K562 (cell line): ENCODE measurements at regions not wholly inside any gene's neighbourhood (a gene's known extent, or its start where the extent isn't known, plus 50 kb on each side); places are given as distances from the start of the nearest gene placed in this dataset.

Experiments
- ATAC-seq: fragments of 200-7000 bp; cut with Tn5 transposase; 3 replicates; pipeline ENCODE4 v1.9.1; 2020; ENCODE audit warnings: moderate library complexity
- BruUV-seq: library from RNA; stranded (reverse); fragments of 400-500 nt; replicated peaks from 2 replicates; lab custom pipeline; 2021; lab: Mats Ljungman, UMichigan
- CTCF ChIA-PET: fragments of 300-600 bp; formaldehyde crosslinking; extraction: SDS; loops from one replicate; lab custom pipeline; 2021; ENCODE audit warnings: low intra/inter-chr PET ratio; lab: Yijun Ruan, JAX
- POLR2A ChIA-PET: fragments of 300-600, 350-650 bp; sonication (Branson Sonifier 250); formaldehyde crosslinking; extraction: SDS; loops from one replicate; lab custom pipeline; 2021; ENCODE audit warnings: antibody characterized with exemption, inconsistent platforms; lab: Yijun Ruan, JAX
- DNase-seq, 4 experiments: peaks; one replicate each; pipeline versions ENCODE4 v3.0.0 to v3.0.0-alpha.2; 2011 to 2018; ENCODE audit warnings: low spot score in 3 of 4, mixed read lengths in 3 of 4; ENCODE audit errors: extremely low read depth in 1 of 4
- FAIRE-seq: peaks from 2 replicates; lab custom pipeline; 2011; peaks lifted over from hg19 to GRCh38; lab: Jason Lieb, UNC
- H2AFZ ChIP-seq: 2 replicates; pipeline ENCODE4 v1.6.0; 2011; ENCODE audit warnings: low read depth, low read length, control low read depth, inconsistent platforms
- H3K27ac ChIP-seq: fragments of 200-600 bp; 3 replicates; pipeline ENCODE4 v1.8.0; 2011; ENCODE audit warnings: low read depth, mild to moderate bottlenecking, control low read depth, inconsistent platforms, low read length, moderate library complexity, mixed read lengths; ENCODE audit errors: extremely low read depth
- H3K27me3 ChIP-seq, 2 experiments: fragments of 300-600 bp in 1 of 2; 2 replicates in 1 of 2; 3 replicates in 1 of 2; pipeline versions ENCODE4 v1.6.0 to v1.8.0; 2011; ENCODE audit warnings: inconsistent platforms in 2 of 2, low read length in 2 of 2, mild to moderate bottlenecking in 1 of 2, mixed read lengths in 1 of 2, moderate library complexity in 1 of 2; ENCODE audit not compliant: control insufficient read depth in 2 of 2, insufficient read depth in 2 of 2
- H3K36me3 ChIP-seq: fragments of 300-600 bp; 3 replicates; pipeline ENCODE4 v1.8.0; 2011; ENCODE audit warnings: mild to moderate bottlenecking, low read length, inconsistent platforms; ENCODE audit not compliant: control insufficient read depth, insufficient read depth
- H3K4me1 ChIP-seq, 2 experiments: fragments of 200-600 bp in 1 of 2; replicated peaks in 1 of 2; 2 replicates in 1 of 2; 3 replicates in 1 of 2; pipeline versions ENCODE4 v1.5.1 to v1.8.0; 2011; ENCODE audit warnings: inconsistent platforms in 2 of 2, low read length in 2 of 2, mild to moderate bottlenecking in 1 of 2, mixed read lengths in 1 of 2, moderate library complexity in 1 of 2; ENCODE audit not compliant: control insufficient read depth in 2 of 2, insufficient read depth in 2 of 2
- H3K4me2 ChIP-seq: 2 replicates; pipeline ENCODE4 v1.6.1; 2011; ENCODE audit warnings: low read length, control low read depth, inconsistent platforms, mixed read lengths; ENCODE audit not compliant: insufficient read depth
- H3K4me3 ChIP-seq: fragments of 200-600 bp; sonication (generic), shearing (Covaris generic); 2 replicates; pipeline ENCODE4 v1.5.1; 2016; ENCODE audit warnings: control low read depth, inconsistent platforms
- H3K79me2 ChIP-seq: fragments of 200-600 bp; 3 replicates; pipeline ENCODE4 v1.8.0; 2011; ENCODE audit warnings: low read length, inconsistent platforms; ENCODE audit not compliant: control insufficient read depth, insufficient read depth
- H3K9ac ChIP-seq, 2 experiments: 2 replicates each; pipeline versions ENCODE4 v1.6.0 to v1.6.1; 2011; ENCODE audit warnings: low read depth in 2 of 2, low read length in 2 of 2, control low read depth in 1 of 2, inconsistent platforms in 1 of 2, mild to moderate bottlenecking in 1 of 2, mixed read lengths in 1 of 2; ENCODE audit not compliant: insufficient read depth in 1 of 2
- H3K9me1 ChIP-seq: one replicate; pipeline ENCODE4 v1.6.0; 2011; ENCODE audit warnings: inconsistent platforms, mild to moderate bottlenecking, low read length, moderate library complexity; ENCODE audit not compliant: control insufficient read depth, insufficient read depth
- H3K9me3 ChIP-seq: replicated peaks from 2 replicates; pipeline ENCODE4 v1.5.1; 2011; ENCODE audit warnings: low read depth, low read length, inconsistent platforms; ENCODE audit not compliant: control insufficient read depth, insufficient read depth
- H4K20me1 ChIP-seq: replicated peaks from 2 replicates; pipeline ENCODE4 v1.6.1; 2011; ENCODE audit warnings: low read length, inconsistent platforms, mixed read lengths; ENCODE audit not compliant: control insufficient read depth, insufficient read depth
- CBFA2T2 ChIP-seq: fragments of 450-650 bp; conservative IDR thresholded peaks from 2 replicates; pipeline ENCODE4 v1.6.1; 2017; ENCODE audit warnings: mild to moderate bottlenecking
- CBFA2T3 ChIP-seq: fragments of 450-650 bp; IDR thresholded peaks from 2 replicates; pipeline ENCODE4 v1.6.1; 2017
- CEBPB ChIP-seq: fragments of 450-650 bp; IDR thresholded peaks from 2 replicates; pipeline ENCODE4 v1.6.1; 2016; ENCODE audit warnings: missing genetic modification characterization, missing compliant biosample characterization
- CEBPG ChIP-seq, 3 experiments: fragments of 200-800 bp in 1 of 3; sonication (Bioruptor generic) in 1 of 3; sonication (generic) in 1 of 3; formaldehyde crosslinking in 1 of 3; IDR thresholded peaks in 2 of 3; conservative IDR thresholded peaks in 1 of 3; 2 replicates each; pipeline versions ENCODE4 v1.6.1 to v1.8.0; 2016 to 2022; ENCODE audit warnings: missing compliant biosample characterization in 2 of 3, missing genetic modification characterization in 2 of 3, mild to moderate bottlenecking in 1 of 3, missing genetic modification reagents in 1 of 3
- DIDO1 ChIP-seq: fragments of 450-650 bp; IDR thresholded peaks from 2 replicates; pipeline ENCODE4 v1.6.1; 2016; ENCODE audit warnings: low read depth, missing biosample characterization, missing genetic modification characterization
- GABPA ChIP-seq: fragments of 200-800 bp; sonication (Bioruptor generic); conservative IDR thresholded peaks from 2 replicates; pipeline ENCODE4 v1.6.1; 2016; ENCODE audit warnings: low read depth, missing genetic modification characterization, missing compliant biosample characterization
- HSF4 ChIP-seq: fragments of 250-450 bp; sonication (Bioruptor Pico); IDR thresholded peaks from 2 replicates; pipeline ENCODE4 v2.1.2; 2022; ENCODE audit warnings: mild to moderate bottlenecking, moderate library complexity, borderline replicate concordance
- NFYB ChIP-seq: IDR thresholded peaks from 2 replicates; pipeline ENCODE4 v1.6.1; 2011; ENCODE audit warnings: mild to moderate bottlenecking, moderate library complexity; ENCODE audit not compliant: insufficient read length; ENCODE audit errors: extremely low read depth
- TAL1 ChIP-seq: fragments of 450-650 bp; IDR thresholded peaks from 2 replicates; pipeline ENCODE4 v1.6.1; 2016; ENCODE audit warnings: mild to moderate bottlenecking
- TCF3 ChIP-seq: sonication (generic); formaldehyde crosslinking; IDR thresholded peaks from 2 replicates; pipeline ENCODE4 v1.4.0; 2020; ENCODE audit warnings: mild to moderate bottlenecking, missing genetic modification reagents
- TEAD4 ChIP-seq, 2 experiments: sonication (generic) in 1 of 2; formaldehyde crosslinking in 1 of 2; IDR thresholded peaks; 2 replicates each; pipeline versions ENCODE4 v1.6.1 to v1.8.0; 2012 to 2022; ENCODE audit warnings: borderline replicate concordance in 1 of 2, inconsistent platforms in 1 of 2, low read length in 1 of 2, mild to moderate bottlenecking in 1 of 2, missing genetic modification reagents in 1 of 2
- TRIM24 ChIP-seq, 2 experiments: fragments of 450-650 bp; IDR thresholded peaks; 2 replicates each; pipeline ENCODE4 v1.6.1; 2016
- ZNF589 ChIP-seq: fragments of 200-800 bp; sonication (Bioruptor generic); IDR thresholded peaks from 2 replicates; pipeline ENCODE4 v1.6.1; 2016; ENCODE audit warnings: low read depth, missing genetic modification characterization, missing compliant biosample characterization
- WGBS: fragments of 100-300 bp; shearing (Covaris generic); methylation state at CpG from one replicate; pipeline ENCODE4 v1.1.6; 2016; ENCODE audit warnings: low coverage, mixed read lengths; ENCODE audit not compliant: insufficient coverage; ENCODE audit errors: missing lambda C conversion rate; 5-methylcytosine and 5-hydroxymethylcytosine counted together
- in situ Hi-C: fragments of 300-500 bp; cut with MboI; formaldehyde crosslinking; loops from 4 replicates; pipeline ENCODE4 v1.15.0; 2018; ENCODE audit warnings: inconsistent platforms, mixed read lengths
- intact Hi-C: fragments of 100-400 bp; cut with micrococcal nuclease; formaldehyde crosslinking; loops from 2 replicates; pipeline ENCODE4 v1.14.2; 2022
- TF ChIP-seq, protein P1 (sequence below), 2 experiments: fragments of 450-650 bp in 1 of 2; sonication (generic) in 1 of 2; formaldehyde crosslinking in 1 of 2; IDR thresholded peaks in 1 of 2; conservative IDR thresholded peaks in 1 of 2; 2 replicates each; pipeline versions ENCODE4 v1.6.1 to v1.8.1; 2016 to 2023; ENCODE audit warnings: mild to moderate bottlenecking in 2 of 2, moderate library complexity in 2 of 2, inconsistent platforms in 1 of 2, missing genetic modification reagents in 1 of 2
- TF ChIP-seq, protein P2 (sequence below): fragments of 450-650 bp; IDR thresholded peaks from 2 replicates; pipeline ENCODE4 v1.6.1; 2016

DNA sequence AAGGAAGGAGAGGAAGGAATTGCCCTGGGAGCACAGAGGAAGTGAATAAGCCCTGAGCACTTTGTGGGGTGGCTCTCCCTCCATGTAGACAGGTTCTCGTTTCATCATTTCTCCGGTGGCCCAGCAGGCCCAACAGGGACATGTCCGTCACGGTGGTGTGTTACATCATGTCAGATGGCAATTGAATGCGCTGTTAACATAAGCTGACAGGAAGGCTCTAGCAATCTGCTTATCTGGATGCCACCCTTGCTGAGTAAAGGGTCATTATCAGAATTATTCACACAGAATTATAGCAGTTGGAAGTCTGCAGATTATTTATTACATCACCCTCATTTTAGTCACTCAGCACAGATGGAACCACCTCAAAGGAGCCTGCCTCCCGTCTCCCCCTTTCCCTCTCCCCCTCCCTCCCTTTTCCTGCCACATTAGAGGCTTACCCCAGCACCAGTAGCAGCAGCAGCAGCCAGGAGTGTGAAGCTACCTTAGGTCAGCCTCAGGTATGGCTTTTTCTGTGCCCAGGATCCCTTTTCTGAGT lies 124.3 kb upstream of the TRIM2 start:
- DNase-seq (no peak), ATAC-seq (no peak), FAIRE-seq (no peak)
- POLR2A ChIA-PET, result no interaction called here
- peaks cover under 1% of the 10 kb centered on the region; the same call in 1 of the 2 replicates for H4K20me1 ChIP-seq
- no TSS peak for BruUV-seq
- intact Hi-C loops, result loop anchor here (10.0 kb wide), 1 partner anchor 565 kb away; no protein-coding TSS in a partner anchor
- no peak overlapping the region for H2AFZ ChIP-seq
- no peaks in the 10 kb centered on the region for H3K79me2 ChIP-seq
- no peak overlapping the region for H3K9ac ChIP-seq
- in situ Hi-C loops, result no loop called here
- peaks cover 4 to 43% of the 10 kb centered on the region in 2 experiments for H3K27me3 ChIP-seq
- 1% methylated on average over 6 of the region's 6 CpGs for WGBS
- H3K27ac ChIP-seq, result no peak overlapping the region
- H3K4me2 ChIP-seq, result no peak overlapping the region
- CTCF ChIA-PET, result no interaction called here
- H3K4me3 ChIP-seq, result no peak overlapping the region
- H3K9me3 ChIP-seq, result no peaks in the 10 kb centered on the region
- no peaks in the 10 kb centered on the region for H3K9me1 ChIP-seq
- H3K36me3 ChIP-seq, result no peaks in the 10 kb centered on the region
- TF ChIP-seq TAL1, result peak; percentile 59
- no peak for TF ChIP-seq NFYB
- TF ChIP-seq, protein P1, sequence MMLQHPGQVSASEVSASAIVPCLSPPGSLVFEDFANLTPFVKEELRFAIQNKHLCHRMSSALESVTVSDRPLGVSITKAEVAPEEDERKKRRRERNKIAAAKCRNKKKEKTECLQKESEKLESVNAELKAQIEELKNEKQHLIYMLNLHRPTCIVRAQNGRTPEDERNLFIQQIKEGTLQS (IDR thresholded peaks at IDR 0.05), result peak; percentile 66
- TF ChIP-seq, protein P1 (CRISPR knock-in tag; conservative IDR thresholded peaks at IDR 0.05), result no peak
- TF ChIP-seq HSF4 (CRISPR knock-in tag), result no peak
- TF ChIP-seq TRIM24 (IDR thresholded peaks at IDR 0.05), result peak; percentile 52; a peak in 1 of 4 replicates
- 0 out of 2 replicates have a peak, but pooled peaks have one; percentile 26 for TF ChIP-seq ZNF589 (CRISPR knock-in tag)
- TF ChIP-seq, protein P2, sequence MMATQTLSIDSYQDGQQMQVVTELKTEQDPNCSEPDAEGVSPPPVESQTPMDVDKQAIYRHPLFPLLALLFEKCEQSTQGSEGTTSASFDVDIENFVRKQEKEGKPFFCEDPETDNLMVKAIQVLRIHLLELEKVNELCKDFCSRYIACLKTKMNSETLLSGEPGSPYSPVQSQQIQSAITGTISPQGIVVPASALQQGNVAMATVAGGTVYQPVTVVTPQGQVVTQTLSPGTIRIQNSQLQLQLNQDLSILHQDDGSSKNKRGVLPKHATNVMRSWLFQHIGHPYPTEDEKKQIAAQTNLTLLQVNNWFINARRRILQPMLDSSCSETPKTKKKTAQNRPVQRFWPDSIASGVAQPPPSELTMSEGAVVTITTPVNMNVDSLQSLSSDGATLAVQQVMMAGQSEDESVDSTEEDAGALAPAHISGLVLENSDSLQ, result peak; percentile 30
- TF ChIP-seq GABPA (tag), result 0 out of 2 replicates have a peak, but pooled peaks have one; percentile 14
- peak; percentile 60 for TF ChIP-seq TEAD4 (IDR thresholded peaks at IDR 0.05; ENCODE audit: low read length)
- TF ChIP-seq TEAD4 (CRISPR knock-in tag; IDR thresholded peaks at IDR 0.05; ENCODE audit: borderline replicate concordance), result no peak
- TF ChIP-seq CEBPG (CRISPR knock-in tag; IDR thresholded peaks at IDR 0.05), result peak; percentile 46; the same call in 1 of the 2 replicates
- peak; percentile 47 to 92; a peak in 3 of 4 replicates for TF ChIP-seq CEBPG (tag; conservative IDR thresholded peaks at IDR 0.05 in 1 of 2, IDR thresholded peaks at IDR 0.05 in 1 of 2)
- 0 out of 2 replicates have a peak, but pooled peaks have one; percentile 29 for TF ChIP-seq CEBPB (tag)
- peak; percentile 54 for TF ChIP-seq CBFA2T3
- TF ChIP-seq TCF3, result peak; percentile 72
- TF ChIP-seq CBFA2T2, result peak; percentile 24; the same call in 1 of the 2 replicates
- no peak for TF ChIP-seq DIDO1
- H3K4me1 ChIP-seq, result no peaks in the 10 kb centered on the region
